ENCODE measurements at regions not wholly inside any gene's neighbourhood (a gene's known extent, or its start where the extent isn't known, plus 50 kb on each side); places are given as distances from the start of the nearest gene placed in this dataset.

GRCh38 chr10:88186335-88186734, 322.9 kb downstream of the PTEN start:
- H3K9me3 Mint-ChIP-seq: peaks cover 3% of the 10 kb centered on the region
- no peak for ATAC-seq (replicated peaks)

GRCh38 chr10:88187472-88187871, 324.0 kb downstream of the PTEN start:
- H3K27me3 Mint-ChIP-seq: no peaks in the 10 kb centered on the region
- no peak overlapping the region for H3K27ac Mint-ChIP-seq
- H3K4me1 Mint-ChIP-seq: no peaks in the 10 kb centered on the region
- H3K36me3 Mint-ChIP-seq (ENCODE audit: low read depth): no peaks in the 10 kb centered on the region
- no peak overlapping the region for H3K4me3 Mint-ChIP-seq
- H3K9me3 Mint-ChIP-seq: peaks cover 3% of the 10 kb centered on the region
- no peak for ATAC-seq (replicated peaks)

More at GRCh38 chr10:88186335-88186734, 322.9 kb downstream of the PTEN start:
- no peak overlapping the region for H3K4me3 Mint-ChIP-seq
- no peak overlapping the region for H3K27ac Mint-ChIP-seq
- no peaks in the 10 kb centered on the region for H3K36me3 Mint-ChIP-seq (ENCODE audit: low read depth)
- no peaks in the 10 kb centered on the region for H3K4me1 Mint-ChIP-seq
- H3K27me3 Mint-ChIP-seq: no peaks in the 10 kb centered on the region

- Mint-ChIP-seq H3K4me1 (peaks cover 15% of the 10 kb centered on the region), H3K27ac (no peak overlapping the region), H3K36me3 (ENCODE audit: low read depth) (no peaks in the 10 kb centered on the region), H3K4me3 (no peak overlapping the region), H3K27me3 (no peaks in the 10 kb centered on the region), H3K9me3 (no peaks in the 10 kb centered on the region)
- no peak for ATAC-seq (replicated peaks)
These were observed 326.7 kb downstream of the PTEN start for GRCh38 chr10:88190123-88190522.

GRCh38 chr10:88190540-88191235, 327.3 kb downstream of the PTEN start:
- Mint-ChIP-seq H3K4me3 (no peak overlapping the region), H3K36me3 (ENCODE audit: low read depth) (no peaks in the 10 kb centered on the region), H3K27me3 (no peaks in the 10 kb centered on the region), H3K9me3 (no peaks in the 10 kb centered on the region), H3K27ac (no peak overlapping the region), H3K4me1 (peaks cover 20% of the 10 kb centered on the region)
- no peak for ATAC-seq (replicated peaks)

GRCh38 chr10:88193018-88193417, 329.6 kb downstream of the PTEN start:
- no peak overlapping the region for H3K27ac Mint-ChIP-seq
- no peaks in the 10 kb centered on the region for H3K36me3 Mint-ChIP-seq (ENCODE audit: low read depth)
- H3K4me3 Mint-ChIP-seq: no peak overlapping the region
- H3K9me3 Mint-ChIP-seq: peaks cover 8% of the 10 kb centered on the region
- H3K27me3 Mint-ChIP-seq: no peaks in the 10 kb centered on the region
- H3K4me1 Mint-ChIP-seq: peaks cover 20% of the 10 kb centered on the region
- ATAC-seq (replicated peaks): no peak

GRCh38 chr10:88194041-88194887, 330.8 kb downstream of the PTEN start:
- peak; percentile 98 for ATAC-seq (replicated peaks)
- H3K27me3 Mint-ChIP-seq: no peaks in the 10 kb centered on the region
- H3K4me1 Mint-ChIP-seq: peaks cover 20% of the 10 kb centered on the region
- peak overlapping the region; percentile 45 for H3K4me3 Mint-ChIP-seq
- H3K36me3 Mint-ChIP-seq (ENCODE audit: low read depth): no peaks in the 10 kb centered on the region
- H3K9me3 Mint-ChIP-seq: peaks cover 8% of the 10 kb centered on the region
- H3K27ac Mint-ChIP-seq: peak overlapping the region; percentile 77

- peaks cover 8% of the 10 kb centered on the region for H3K9me3 Mint-ChIP-seq
- peak overlapping the region; percentile 45 for H3K4me3 Mint-ChIP-seq
- H3K4me1 Mint-ChIP-seq: peaks cover 20% of the 10 kb centered on the region
- H3K27ac Mint-ChIP-seq: peak overlapping the region; percentile 77
- no peaks in the 10 kb centered on the region for H3K27me3 Mint-ChIP-seq
- ATAC-seq (replicated peaks): no peak
- H3K36me3 Mint-ChIP-seq (ENCODE audit: low read depth): no peaks in the 10 kb centered on the region
These were observed 331.5 kb downstream of the PTEN start for GRCh38 chr10:88194961-88195367.

- no peak for ATAC-seq (replicated peaks)
- Mint-ChIP-seq H3K36me3 (ENCODE audit: low read depth) (no peaks in the 10 kb centered on the region), H3K4me1 (peaks cover 20% of the 10 kb centered on the region)
These were observed 332.4 kb downstream of the PTEN start for GRCh38 chr10:88195841-88196240.

GRCh38 chr10:88196291-88196690, 332.9 kb downstream of the PTEN start:
- peaks cover 20% of the 10 kb centered on the region for H3K4me1 Mint-ChIP-seq
- no peaks in the 10 kb centered on the region for H3K27me3 Mint-ChIP-seq
- ATAC-seq (replicated peaks): no peak
- H3K36me3 Mint-ChIP-seq (ENCODE audit: low read depth): no peaks in the 10 kb centered on the region
- H3K9me3 Mint-ChIP-seq: peaks cover 8% of the 10 kb centered on the region
- no peak overlapping the region for H3K27ac Mint-ChIP-seq
- H3K4me3 Mint-ChIP-seq: no peak overlapping the region

More at GRCh38 chr10:88195841-88196240, 332.4 kb downstream of the PTEN start:
- Mint-ChIP-seq H3K4me3 (no peak overlapping the region), H3K27ac (no peak overlapping the region), H3K9me3 (peaks cover 8% of the 10 kb centered on the region), H3K27me3 (no peaks in the 10 kb centered on the region)

- H3K36me3 Mint-ChIP-seq (ENCODE audit: low read depth): no peaks in the 10 kb centered on the region
- no peak for ATAC-seq (replicated peaks)
- peaks cover 8% of the 10 kb centered on the region for H3K9me3 Mint-ChIP-seq
- H3K4me3 Mint-ChIP-seq: no peak overlapping the region
- H3K4me1 Mint-ChIP-seq: peaks cover 20% of the 10 kb centered on the region
- no peaks in the 10 kb centered on the region for H3K27me3 Mint-ChIP-seq
- H3K27ac Mint-ChIP-seq: no peak overlapping the region
These were observed 334.6 kb downstream of the PTEN start for GRCh38 chr10:88198023-88198422.

- no peaks in the 10 kb centered on the region for H3K27me3 Mint-ChIP-seq
- H3K4me1 Mint-ChIP-seq: peaks cover 2% of the 10 kb centered on the region
- H3K9me3 Mint-ChIP-seq: peaks cover 8% of the 10 kb centered on the region
- H3K27ac Mint-ChIP-seq: no peak overlapping the region
- no peaks in the 10 kb centered on the region for H3K36me3 Mint-ChIP-seq (ENCODE audit: low read depth)
- ATAC-seq (replicated peaks): no peak
- no peak overlapping the region for H3K4me3 Mint-ChIP-seq
These were observed 337.0 kb downstream of the PTEN start for GRCh38 chr10:88200312-88201032.

GRCh38 chr10:88205842-88206446, 342.5 kb downstream of the PTEN start:
- no peak for ATAC-seq (replicated peaks)
- no peak overlapping the region for H3K4me3 Mint-ChIP-seq
- H3K9me3 Mint-ChIP-seq: no peaks in the 10 kb centered on the region
- H3K4me1 Mint-ChIP-seq: no peaks in the 10 kb centered on the region
- no peaks in the 10 kb centered on the region for H3K36me3 Mint-ChIP-seq (ENCODE audit: low read depth)
- no peak overlapping the region for H3K27ac Mint-ChIP-seq
- H3K27me3 Mint-ChIP-seq: no peaks in the 10 kb centered on the region

GRCh38 chr10:88207121-88207546, 343.7 kb downstream of the PTEN start:
- Mint-ChIP-seq H3K36me3 (ENCODE audit: low read depth) (no peaks in the 10 kb centered on the region), H3K4me3 (no peak overlapping the region), H3K4me1 (no peaks in the 10 kb centered on the region), H3K9me3 (no peaks in the 10 kb centered on the region), H3K27me3 (no peaks in the 10 kb centered on the region), H3K27ac (no peak overlapping the region)
- ATAC-seq (replicated peaks): no peak

GRCh38 chr10:88209231-88209630, 345.8 kb downstream of the PTEN start:
- H3K4me1 Mint-ChIP-seq: no peaks in the 10 kb centered on the region
- no peaks in the 10 kb centered on the region for H3K36me3 Mint-ChIP-seq (ENCODE audit: low read depth)
- no peaks in the 10 kb centered on the region for H3K9me3 Mint-ChIP-seq
- H3K27ac Mint-ChIP-seq: no peak overlapping the region
- H3K27me3 Mint-ChIP-seq: no peaks in the 10 kb centered on the region
- ATAC-seq (replicated peaks): no peak
- H3K4me3 Mint-ChIP-seq: no peak overlapping the region
